ENCODE measurements at regions not wholly inside any gene's neighbourhood (a gene's known extent, or its start where the extent isn't known, plus 50 kb on each side); places are given as distances from the start of the nearest gene placed in this dataset.

DNA sequence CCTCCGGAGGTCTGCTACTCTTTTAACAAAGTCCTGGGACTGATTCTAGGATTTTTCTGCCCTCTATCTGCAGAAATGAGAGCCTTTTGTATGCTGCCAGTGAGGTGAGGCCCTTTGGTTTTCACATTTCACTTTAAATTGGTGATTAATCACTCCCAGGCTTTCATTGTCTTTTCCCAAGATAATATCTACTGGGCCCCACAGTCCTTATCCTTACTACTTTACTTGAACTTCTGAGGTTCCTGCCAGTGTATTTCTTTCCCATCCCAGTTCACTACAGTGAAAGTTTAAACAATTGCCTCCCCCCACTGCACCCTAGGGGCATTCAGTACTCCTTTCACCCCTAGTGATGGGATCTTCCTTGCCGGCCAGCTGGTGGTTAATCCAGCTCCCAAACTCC is 127.4 kb upstream of the INHBA start:
- no peak for DNase-seq

GRCh38 chr7:41828911-41829310 is 126.0 kb upstream of the INHBA start:
- DNase-seq = no peak

- DNase-seq = no peak
These were observed 123.8 kb upstream of the INHBA start for GRCh38 chr7:41826641-41827040.

DNA sequence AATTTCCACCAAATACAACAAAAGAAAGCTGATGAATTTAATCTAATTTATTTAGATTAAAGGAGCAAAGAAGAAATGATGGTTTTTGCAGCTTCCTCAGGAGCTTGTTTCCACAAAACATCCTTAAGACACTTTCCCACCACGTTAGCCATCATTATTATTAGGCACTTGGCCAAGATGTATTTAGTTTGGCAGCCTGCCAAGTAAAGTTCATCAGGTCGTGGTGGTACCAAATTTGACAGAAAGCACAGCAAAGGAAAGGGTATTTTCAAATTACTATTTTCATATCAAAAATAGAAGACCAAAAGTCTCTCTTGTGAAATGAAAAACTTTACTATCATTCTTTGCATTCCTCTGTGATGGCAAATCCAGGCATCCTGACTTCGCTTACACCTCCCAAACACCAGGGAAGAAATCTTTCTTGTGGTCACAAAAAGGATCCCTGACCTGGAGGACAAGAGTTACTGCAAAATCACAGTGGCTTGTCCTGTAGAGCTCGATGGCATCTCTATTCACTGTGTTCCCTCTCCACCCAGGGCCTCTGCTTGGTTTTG is 123.1 kb upstream of the INHBA start:
- no peak for DNase-seq

DNA sequence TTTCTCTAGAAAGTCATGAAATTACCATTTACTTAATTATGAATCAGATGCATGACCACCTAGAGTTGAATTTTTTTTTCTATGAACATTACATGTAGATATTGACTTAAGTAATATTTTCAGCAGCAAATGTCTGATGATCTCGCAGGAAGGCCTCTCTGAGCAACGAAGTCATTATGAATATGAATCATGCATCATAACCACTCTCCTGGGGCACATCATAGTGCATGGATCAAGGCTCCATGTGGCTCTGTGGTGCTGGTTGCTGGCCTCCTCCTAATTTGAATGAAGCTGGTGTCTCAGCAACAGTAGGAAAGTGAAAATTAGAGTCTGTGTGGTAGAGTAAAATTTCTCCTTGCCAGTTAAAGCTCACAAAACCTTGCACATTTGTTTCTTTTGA is 121.4 kb upstream of the INHBA start:
- DNase-seq = peak; percentile 83

GRCh38 chr7:41822259-41822817 is 119.4 kb upstream of the INHBA start:
- DNase-seq = no peak

DNA sequence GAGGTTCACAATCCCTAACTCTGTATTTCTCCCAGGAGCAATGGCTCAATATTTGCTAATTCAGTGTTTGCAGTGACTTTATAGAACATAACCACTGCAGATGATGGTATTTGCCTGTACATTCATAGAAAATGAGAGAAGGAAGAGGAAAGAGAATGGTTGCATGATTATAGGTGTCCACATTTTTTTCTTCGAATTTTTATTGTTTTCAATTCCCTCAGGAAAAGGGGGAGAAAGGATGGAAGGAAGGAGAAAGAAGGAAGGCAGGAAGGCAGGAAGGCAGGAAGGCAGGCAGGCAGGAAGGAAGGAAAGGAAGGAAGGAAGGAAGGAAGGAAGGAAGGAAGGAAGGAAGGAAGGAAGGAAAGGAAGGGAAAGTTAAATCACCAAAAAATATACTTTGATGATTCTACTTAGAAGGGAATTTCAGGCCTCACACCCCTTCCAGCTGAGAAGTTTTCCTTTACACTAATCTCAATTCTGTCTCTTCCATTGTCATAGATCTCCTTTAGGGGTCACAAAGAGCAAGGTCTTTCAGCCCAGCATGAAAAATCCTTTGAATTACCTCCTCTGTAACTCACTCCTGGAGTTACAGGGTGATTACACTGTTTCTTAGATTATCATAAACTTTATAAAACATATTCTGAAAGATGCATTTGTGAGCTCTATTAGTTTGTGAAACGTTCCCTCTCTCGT is 118.8 kb upstream of the INHBA start:
- DNase-seq = no peak

DNA sequence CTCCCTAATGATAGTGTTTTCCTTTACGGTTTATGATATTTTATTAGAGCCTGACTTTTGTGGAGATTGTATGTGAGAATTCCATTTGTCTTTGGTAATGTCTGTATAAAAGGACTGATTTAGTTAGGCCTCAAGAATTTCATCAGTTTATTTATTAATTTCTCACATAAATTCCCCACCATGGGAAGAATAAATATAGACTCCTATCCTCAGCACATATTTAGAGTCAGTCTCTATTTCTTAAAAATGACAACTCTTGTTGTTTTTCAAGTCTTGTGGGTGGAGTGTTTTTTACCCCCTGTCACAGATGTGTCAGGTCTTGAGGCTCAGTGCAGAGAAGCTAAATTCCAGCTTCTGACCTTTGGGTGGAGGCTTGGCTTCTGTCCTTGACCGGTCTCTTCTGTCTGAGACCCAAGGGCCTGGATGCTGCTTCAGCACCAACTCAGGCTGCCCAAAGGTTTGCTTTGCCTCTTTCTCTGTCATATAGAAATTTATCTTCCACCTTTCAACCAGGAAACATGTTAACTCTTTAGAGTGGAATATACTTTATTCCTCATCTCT is 117.3 kb upstream of the INHBA start:
- no peak for DNase-seq

GRCh38 chr7:41819645-41820044 is 116.8 kb upstream of the INHBA start:
- DNase-seq = no peak

- DNase-seq = no peak
These were observed 116.0 kb upstream of the INHBA start for GRCh38 chr7:41818765-41819398.

DNA sequence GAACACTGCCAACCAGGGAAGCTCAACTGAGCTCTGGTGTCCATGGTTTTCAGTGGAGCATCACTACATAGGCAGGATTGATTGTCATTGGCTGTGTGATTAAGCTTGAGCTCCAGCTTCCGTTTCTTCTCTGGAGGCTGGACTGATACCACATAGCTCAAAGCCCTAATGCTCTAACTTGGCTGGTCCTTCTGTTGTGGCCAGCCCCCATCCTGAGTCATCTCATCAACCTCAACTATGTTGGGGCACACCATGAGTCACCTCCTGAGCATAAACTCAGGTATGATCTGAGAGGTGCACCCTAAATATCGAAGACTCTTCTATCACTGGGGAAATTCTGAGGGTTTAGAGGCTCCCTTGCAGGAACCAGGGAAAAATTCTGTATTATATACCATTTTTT is 114.5 kb upstream of the INHBA start:
- DNase-seq = no peak

DNA sequence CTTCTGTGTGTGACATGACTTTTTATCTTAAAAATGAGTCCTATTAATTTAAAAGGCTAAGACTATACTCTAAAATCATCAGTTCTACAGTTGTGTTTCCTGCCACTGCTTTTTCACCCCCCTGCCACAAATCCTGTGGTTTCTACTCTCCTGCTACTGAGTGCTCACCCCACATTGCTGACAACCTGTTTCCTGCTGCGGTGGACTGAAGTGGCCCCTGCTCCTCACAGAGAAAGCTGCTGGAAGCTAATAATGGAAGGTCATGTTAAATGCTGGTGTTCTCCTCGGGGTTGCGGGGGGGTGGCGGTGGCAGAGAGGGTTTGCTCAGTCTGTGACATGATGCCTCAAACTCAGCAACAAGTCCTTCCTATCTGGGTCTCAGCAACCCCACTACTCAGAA is 113.2 kb upstream of the INHBA start:
- no peak for DNase-seq

DNA sequence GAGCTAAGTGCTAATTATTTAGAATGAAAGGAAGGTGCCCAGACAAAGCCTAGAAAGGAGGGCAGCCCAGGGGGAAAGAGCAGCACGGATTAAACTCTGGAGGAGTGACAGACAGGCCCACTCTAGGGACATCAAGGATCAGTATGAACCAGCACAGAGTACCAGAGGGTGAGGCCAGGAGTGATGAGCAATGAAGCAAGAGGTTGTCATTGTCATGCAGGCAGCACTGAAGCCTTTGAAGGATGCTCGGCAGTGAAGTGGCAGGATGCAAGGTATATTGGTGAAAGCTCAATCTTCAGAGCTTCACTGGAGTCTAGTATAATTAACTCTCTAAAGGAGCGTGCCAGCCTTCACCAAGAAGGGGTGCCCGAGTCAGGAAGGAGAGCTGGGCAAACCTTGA is 112.0 kb upstream of the INHBA start:
- DNase-seq = no peak

GRCh38 chr7:41813286-41813685 is 110.4 kb upstream of the INHBA start:
- peak; percentile 91 for DNase-seq

- DNase-seq = peak; percentile 75
These were observed 109.1 kb upstream of the INHBA start for GRCh38 chr7:41811941-41812340.

DNA sequence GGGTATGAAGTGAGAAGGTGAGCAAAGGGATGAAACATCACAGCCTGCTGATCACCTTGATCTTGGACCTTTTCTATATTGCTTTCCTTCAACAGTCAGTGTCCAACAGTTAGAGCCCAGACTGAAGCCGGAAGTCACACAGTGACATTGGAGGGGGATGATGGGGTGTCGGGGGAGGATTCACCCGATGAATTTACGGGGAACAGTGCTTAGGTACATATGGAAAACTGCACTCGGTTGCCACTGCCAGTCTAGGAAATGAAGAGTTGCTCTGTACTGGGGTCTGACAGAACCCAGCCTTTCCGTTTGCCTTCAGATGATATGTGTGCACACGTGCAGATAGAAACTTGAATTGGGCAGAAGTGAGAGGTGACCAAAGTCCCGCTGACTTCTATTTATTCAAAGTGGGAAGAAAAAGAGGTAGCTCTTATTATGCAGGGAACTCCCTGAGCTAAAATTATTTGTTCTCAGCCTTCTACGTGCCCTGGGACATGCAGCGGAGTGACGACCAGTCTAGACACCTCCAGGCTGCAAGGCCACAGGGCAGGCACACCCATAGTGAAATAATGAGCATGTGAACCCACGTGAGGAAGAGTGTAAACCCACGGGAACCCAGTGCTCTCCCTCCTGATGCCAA is 107.2 kb upstream of the INHBA start:
- peak; percentile 87 for DNase-seq

DNA sequence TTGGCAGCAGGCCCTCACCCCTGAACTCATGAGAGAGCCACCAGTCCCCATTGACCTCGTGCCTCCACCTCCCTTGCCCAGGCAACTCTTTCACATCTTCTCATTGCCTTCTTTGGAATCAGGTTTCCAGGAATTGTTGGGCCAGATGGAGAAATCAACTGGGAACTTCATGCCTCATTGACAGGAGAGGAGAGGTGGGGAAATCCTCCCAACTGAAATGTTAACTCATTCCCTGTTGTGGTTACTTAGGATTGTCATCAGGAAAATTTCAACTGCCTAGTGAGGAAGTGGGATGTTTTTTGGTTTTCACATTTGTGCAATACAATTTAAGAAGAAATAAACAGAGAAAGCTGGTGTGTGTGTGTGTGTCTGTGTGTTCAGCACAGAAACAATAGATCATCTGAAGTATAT is 106.6 kb upstream of the INHBA start:
- DNase-seq = peak; percentile 94

GRCh38 chr7:41809116-41809515 is 106.2 kb upstream of the INHBA start:
- DNase-seq = peak; percentile 79

- no peak for DNase-seq
These were observed 105.7 kb upstream of the INHBA start for GRCh38 chr7:41808541-41808940.

DNA sequence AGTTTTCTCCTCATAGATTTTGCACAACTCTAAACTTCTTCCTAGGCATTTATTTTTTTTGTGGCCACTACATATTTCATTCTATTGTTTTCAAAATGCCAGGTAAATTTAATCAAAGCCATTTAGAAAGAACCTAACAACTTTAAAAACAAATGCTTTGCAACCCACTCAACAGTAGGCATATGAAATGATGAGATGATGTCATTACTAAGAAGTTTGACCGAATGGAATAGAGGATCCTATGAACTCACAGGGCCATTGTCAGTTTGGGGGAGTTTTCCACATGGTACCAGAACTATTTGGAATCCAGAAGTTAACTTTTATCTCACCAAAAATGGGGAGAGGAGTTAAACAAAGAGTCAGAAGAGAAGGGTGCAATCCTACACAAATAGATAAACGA is 100.7 kb upstream of the INHBA start:
- no peak for DNase-seq

DNA sequence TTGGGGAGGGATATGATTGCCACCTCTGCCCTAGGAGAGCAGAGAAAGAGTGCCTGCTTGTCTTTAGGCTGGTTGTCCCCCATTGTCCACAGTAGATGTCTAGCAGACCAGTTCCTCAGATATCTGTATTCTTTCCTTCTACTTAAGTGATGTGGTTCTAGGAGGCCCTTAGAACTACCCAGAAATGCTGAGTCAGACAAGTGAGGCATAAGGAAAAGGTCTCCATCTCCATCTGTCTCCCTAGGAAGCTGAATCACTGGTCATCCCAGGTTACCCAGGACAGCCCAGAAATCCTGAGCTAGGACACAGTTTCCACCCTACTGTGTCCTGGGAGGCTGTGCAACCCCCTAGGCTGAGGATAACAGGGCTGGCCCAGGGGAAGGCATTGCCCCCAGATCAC is 93.4 kb upstream of the INHBA start:
- DNase-seq = no peak

DNA sequence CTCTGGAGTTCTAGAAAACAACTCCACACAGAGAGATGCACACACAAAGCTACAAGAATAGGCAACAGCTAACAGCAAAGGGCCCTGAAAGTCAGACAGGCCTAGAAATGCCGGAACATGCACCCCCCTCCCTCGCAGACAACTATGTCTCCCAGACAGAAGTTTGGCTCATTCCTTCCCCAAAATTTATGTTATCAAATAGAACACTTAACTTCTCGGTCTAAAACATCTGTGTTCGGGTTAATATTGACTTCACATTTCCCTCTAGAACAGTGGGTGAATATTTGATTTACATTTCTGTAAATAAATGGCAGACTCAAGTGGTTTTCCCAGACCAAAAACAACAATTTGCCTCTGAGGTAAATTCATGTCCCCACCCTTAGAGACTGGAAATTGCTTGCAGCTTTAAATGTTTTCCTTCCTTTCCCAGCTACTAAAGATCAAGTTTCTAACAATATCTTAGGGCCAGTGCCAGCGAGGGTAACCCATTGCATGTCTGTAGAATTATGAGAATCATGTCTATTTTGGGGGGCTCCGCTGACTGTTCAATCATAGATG is 92.5 kb upstream of the INHBA start:
- DNase-seq = no peak

GRCh38 chr7:41793556-41793955 is 90.7 kb upstream of the INHBA start:
- no peak for DNase-seq
